ENCODE measurements at regions not wholly inside any gene's neighbourhood (a gene's known extent, or its start where the extent isn't known, plus 50 kb on each side); places are given as distances from the start of the nearest gene placed in this dataset.
A peak's percentile ranks its signal among the peaks of the same experiment; 100 is the strongest.

- DNase-seq (ENCODE audit: low spot score), result no peak
Observed at GRCh38 chr10:120285408-120285807, 171.6 kb upstream of the PLPP4 start.

- DNase-seq (ENCODE audit: low spot score), result no peak
Observed at GRCh38 chr10:120286280-120286679, 170.7 kb upstream of the PLPP4 start.

- no peak for DNase-seq (ENCODE audit: low spot score)
Observed at GRCh38 chr10:120300513-120300912, 156.5 kb upstream of the PLPP4 start.

GRCh38 chr10:120308589-120308988 is 148.4 kb upstream of the PLPP4 start:
- no peak for DNase-seq (ENCODE audit: low spot score)

- DNase-seq (ENCODE audit: low spot score), result no peak
Observed at GRCh38 chr10:120313715-120314114, 143.3 kb upstream of the PLPP4 start.

GRCh38 chr10:120314442-120314841 is 142.6 kb upstream of the PLPP4 start:
- no peak for DNase-seq (ENCODE audit: low spot score)

GRCh38 chr10:120318862-120319261 is 138.2 kb upstream of the PLPP4 start:
- no peak for DNase-seq (ENCODE audit: low spot score)

GRCh38 chr10:120327675-120328074 is 129.4 kb upstream of the PLPP4 start:
- DNase-seq (ENCODE audit: low spot score), result no peak

GRCh38 chr10:120328647-120329046 is 128.4 kb upstream of the PLPP4 start:
- no peak for DNase-seq (ENCODE audit: low spot score)

- no peak for DNase-seq (ENCODE audit: low spot score)
Observed at GRCh38 chr10:120335553-120335952, 121.5 kb upstream of the PLPP4 start.

GRCh38 chr10:120336306-120336910 is 120.6 kb upstream of the PLPP4 start:
- no peak for DNase-seq (ENCODE audit: low spot score)

- peak; percentile 40 for DNase-seq (ENCODE audit: low spot score)
Observed at GRCh38 chr10:120336911-120337540, 120.0 kb upstream of the PLPP4 start.

GRCh38 chr10:120342115-120342714 is 114.8 kb upstream of the PLPP4 start:
- no peak for DNase-seq (ENCODE audit: low spot score)

- no peak for DNase-seq (ENCODE audit: low spot score)
Observed at GRCh38 chr10:120345186-120345585, 111.8 kb upstream of the PLPP4 start.

GRCh38 chr10:120347644-120348043 is 109.4 kb upstream of the PLPP4 start:
- no peak for DNase-seq (ENCODE audit: low spot score)

GRCh38 chr10:120349069-120349468 is 108.0 kb upstream of the PLPP4 start:
- DNase-seq (ENCODE audit: low spot score), result no peak

- DNase-seq (ENCODE audit: low spot score), result no peak
Observed at GRCh38 chr10:120355425-120355824, 101.6 kb upstream of the PLPP4 start.

GRCh38 chr10:120360571-120360970 is 96.5 kb upstream of the PLPP4 start:
- DNase-seq (ENCODE audit: low spot score), result no peak

- DNase-seq (ENCODE audit: low spot score), result no peak
Observed at GRCh38 chr10:120365872-120366271, 91.2 kb upstream of the PLPP4 start.

- no peak for DNase-seq (ENCODE audit: low spot score)
Observed at GRCh38 chr10:120367341-120367740, 89.7 kb upstream of the PLPP4 start.

- DNase-seq (ENCODE audit: low spot score), result no peak
Observed at GRCh38 chr10:120368338-120368737, 88.7 kb upstream of the PLPP4 start.

GRCh38 chr10:120368927-120369326 is 88.1 kb upstream of the PLPP4 start:
- no peak for DNase-seq (ENCODE audit: low spot score)

- DNase-seq (ENCODE audit: low spot score), result no peak
Observed at GRCh38 chr10:120369856-120370276, 87.2 kb upstream of the PLPP4 start.

GRCh38 chr10:120371856-120372255 is 85.2 kb upstream of the PLPP4 start:
- no peak for DNase-seq (ENCODE audit: low spot score)
